SK-N-MC (cell line): ENCODE measurements at regions not wholly inside any gene's neighbourhood (a gene's known extent, or its start where the extent isn't known, plus 50 kb on each side); places are given as distances from the start of the nearest gene placed in this dataset.
A peak's percentile ranks its signal among the peaks of the same experiment; 100 is the strongest.

Experiments
- DNase-seq: peaks from one replicate; pipeline ENCODE4 v3.0.0-alpha.2; 2011; ENCODE audit warnings: low read depth, low spot score
- H3K27ac ChIP-seq: fragments of 200-600 bp; sonication (generic); 2 replicates; pipeline ENCODE4 v1.5.1; 2016; ENCODE audit warnings: mixed run types
- H3K36me3 ChIP-seq: fragments of 200-600 bp; sonication (generic); 2 replicates; pipeline ENCODE4 v1.6.1; 2017; ENCODE audit warnings: antibody characterized with exemption, low read length, mixed read lengths; ENCODE audit not compliant: insufficient read depth
- H3K4me3 ChIP-seq: fragments of 200-600 bp; sonication (generic); 2 replicates; pipeline ENCODE4 v1.5.1; 2016
- H3K9ac ChIP-seq: fragments of 200-600 bp; sonication (generic); 2 replicates; pipeline ENCODE4 v1.8.0; 2017; ENCODE audit warnings: mixed run types, mixed read lengths; ENCODE audit not compliant: insufficient read length
- H3K9me3 ChIP-seq: fragments of 200-600 bp; sonication (generic); 2 replicates; pipeline ENCODE4 v1.6.1; 2017; ENCODE audit warnings: low read depth, mild to moderate bottlenecking, antibody characterized with exemption, low read length, moderate library complexity, mixed read lengths
- EZH2 ChIP-seq: fragments of 200-600 bp; sonication (generic); IDR thresholded peaks from one replicate; pipeline ENCODE4 v1.6.1; 2017; ENCODE audit warnings: antibody characterized with exemption
- FOXP2 ChIP-seq: optimal IDR thresholded peaks from 2 replicates; pipeline ENCODE3; 2011; ENCODE audit warnings: mild to moderate bottlenecking, moderate library complexity; ENCODE audit not compliant: insufficient read depth; ENCODE audit errors: extremely low read length, control extremely low read depth
- POLR2AphosphoS5 ChIP-seq: IDR thresholded peaks from 2 replicates; pipeline ENCODE4 v1.6.1; 2012; ENCODE audit warnings: mild to moderate bottlenecking, low read depth, low read length, borderline replicate concordance

DNA sequence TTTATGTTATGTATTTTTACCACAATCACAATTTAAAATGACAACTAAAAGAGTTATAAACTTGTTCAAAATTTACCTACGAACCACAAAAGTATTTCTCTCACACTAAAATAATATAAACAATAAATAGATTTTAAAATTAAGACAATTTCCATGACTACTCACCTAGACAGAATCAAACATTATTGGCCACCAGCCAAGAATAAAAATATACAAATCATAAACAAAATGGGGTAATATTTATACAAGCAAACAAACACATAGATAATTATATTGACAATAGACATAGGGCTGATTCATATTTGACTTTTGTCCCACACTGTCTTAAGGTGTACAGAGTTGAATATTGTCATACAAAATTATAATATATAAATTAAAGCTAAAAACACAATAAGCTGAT is 119.6 kb upstream of the ZNF92 start:
- no peak for DNase-seq
- H3K36me3 ChIP-seq = no peaks in the 10 kb centered on the region
- no peak overlapping the region for H3K9ac ChIP-seq
- no peak overlapping the region for H3K27ac ChIP-seq
- no peak overlapping the region for H3K4me3 ChIP-seq
- H3K9me3 ChIP-seq = no peaks in the 10 kb centered on the region
- no peak for TF ChIP-seq EZH2
- no peak for TF ChIP-seq FOXP2
- TF ChIP-seq POLR2AphosphoS5 = no peak

DNA sequence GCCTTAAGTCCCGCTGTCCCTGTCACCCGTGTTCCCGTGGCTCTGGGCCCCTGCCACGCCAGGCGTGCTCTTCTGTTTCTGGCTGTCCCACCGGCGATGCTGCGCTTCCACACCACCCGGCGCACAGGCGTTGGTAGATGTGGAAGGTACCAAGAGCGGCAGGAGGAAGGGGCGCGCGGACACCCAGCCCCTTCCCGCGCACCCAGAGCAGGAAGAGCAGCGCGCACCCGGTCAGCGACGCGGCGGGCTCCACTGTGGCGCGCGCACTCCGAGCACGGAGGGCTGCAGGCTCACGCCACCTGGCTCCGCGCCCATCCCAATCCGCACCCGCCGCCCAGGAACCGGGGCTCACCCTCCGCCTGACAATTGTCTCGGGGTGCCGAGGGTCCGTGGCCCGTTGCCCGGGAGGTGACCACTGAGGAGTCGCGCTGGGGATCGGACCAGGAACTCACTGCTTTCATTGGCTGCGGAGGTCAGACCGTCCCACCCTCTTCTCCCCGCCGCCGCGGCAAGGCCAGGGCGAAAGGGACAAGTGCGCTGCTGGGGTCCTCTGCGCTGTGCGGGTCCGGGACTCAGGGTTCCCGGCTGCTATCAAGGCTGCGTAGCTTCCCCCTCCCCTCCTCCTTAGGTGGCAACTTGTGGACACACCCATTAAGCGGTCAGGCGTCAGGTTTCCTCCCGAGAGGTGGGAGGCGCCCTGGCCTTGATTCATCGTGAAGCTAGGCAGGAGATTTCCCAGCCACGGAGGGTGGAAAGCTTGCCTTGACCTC is 121.6 kb upstream of the ZNF92 start:
- DNase-seq = no peak
- Histone ChIP-seq H3K9ac (no peak overlapping the region), H3K36me3 (no peaks in the 10 kb centered on the region), H3K4me3 (peak overlapping the region; percentile 75), H3K9me3 (no peaks in the 10 kb centered on the region), H3K27ac (no peak overlapping the region)
- TF ChIP-seq EZH2 (no peak), POLR2AphosphoS5 (no peak), FOXP2 (no peak)

DNA sequence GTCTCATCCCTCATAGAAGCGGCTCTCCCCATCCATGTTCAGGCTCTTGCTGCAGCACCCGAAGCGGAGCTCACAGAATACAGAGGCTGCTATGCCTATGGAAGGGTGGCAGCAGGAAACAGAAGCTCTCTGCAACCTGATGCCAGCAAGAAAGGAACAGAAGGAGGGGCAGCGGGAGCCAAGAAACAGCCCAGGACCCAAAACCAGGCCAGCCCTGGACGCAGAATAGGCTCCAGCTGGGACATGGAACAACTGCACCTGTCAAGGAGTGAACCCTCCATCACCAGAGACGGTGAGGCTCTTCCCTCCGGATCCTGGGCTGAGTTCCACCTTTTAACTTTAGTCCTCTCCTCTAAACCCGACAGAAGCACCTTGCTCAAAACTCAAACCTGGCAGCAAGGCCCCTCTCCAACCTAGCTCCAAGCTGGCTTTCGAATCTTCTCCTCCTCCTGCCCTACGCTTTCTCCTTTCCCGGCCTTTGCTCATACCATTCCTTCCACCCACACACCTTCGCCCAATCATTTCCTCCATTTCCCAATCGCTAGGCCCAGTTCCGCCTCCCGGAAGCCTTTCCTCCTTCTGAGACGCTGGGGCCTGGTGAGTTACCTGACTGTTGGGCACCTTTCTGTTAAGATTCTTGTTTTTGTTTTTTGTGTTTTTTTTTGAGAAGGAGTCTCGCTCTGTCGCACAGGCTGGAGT is 122.8 kb upstream of the ZNF92 start:
- TF ChIP-seq FOXP2 (no peak), POLR2AphosphoS5 (no peak), EZH2 (no peak)
- H3K9me3 ChIP-seq = no peaks in the 10 kb centered on the region
- no peak overlapping the region for H3K27ac ChIP-seq
- no peak overlapping the region for H3K4me3 ChIP-seq
- DNase-seq = no peak
- no peak overlapping the region for H3K9ac ChIP-seq
- H3K36me3 ChIP-seq = no peaks in the 10 kb centered on the region

DNA sequence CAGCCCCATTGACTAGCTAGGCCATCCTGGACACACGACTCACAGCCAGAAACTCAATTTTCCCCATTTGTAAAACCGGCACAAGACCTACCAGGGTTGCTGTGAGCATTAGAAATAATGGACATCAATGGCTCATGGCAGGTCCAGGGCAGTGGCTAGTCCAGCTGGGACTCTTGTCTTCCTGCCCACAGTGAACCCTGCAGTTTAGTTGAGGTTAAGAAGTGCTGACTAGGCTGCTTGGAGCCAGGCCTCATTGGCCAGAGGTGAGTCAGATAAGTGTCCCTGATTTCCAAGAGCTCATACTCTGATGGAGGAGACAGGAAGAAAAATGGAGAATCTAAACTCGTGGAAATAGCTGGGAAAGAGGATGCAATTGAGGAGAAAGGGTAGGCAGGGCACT is 123.4 kb upstream of the ZNF92 start:
- Histone ChIP-seq H3K9ac (no peak overlapping the region), H3K4me3 (no peak overlapping the region)

DNA sequence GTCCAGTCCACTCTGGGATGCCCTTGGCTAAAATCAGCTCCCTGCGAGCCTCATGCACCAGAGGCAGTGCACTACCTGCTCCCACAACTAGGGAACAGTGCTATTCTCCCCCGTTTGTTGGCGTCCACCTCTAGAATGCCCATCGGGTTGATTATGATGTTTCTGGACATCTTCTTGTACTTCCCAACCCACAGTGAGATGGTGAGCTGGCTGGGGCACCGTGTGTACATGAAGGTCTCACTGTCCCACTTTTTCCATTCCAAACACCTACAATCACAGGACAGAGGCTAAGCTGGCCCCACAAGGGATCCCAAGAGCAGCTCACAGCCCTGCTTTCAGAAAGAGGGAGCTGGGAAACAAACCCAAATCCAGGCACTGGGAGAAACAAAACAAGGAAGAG is 126.2 kb upstream of the ZNF92 start:
- no peak for DNase-seq
- Histone ChIP-seq H3K36me3 (no peaks in the 10 kb centered on the region), H3K9ac (no peak overlapping the region), H3K27ac (no peak overlapping the region), H3K9me3 (no peaks in the 10 kb centered on the region), H3K4me3 (no peak overlapping the region)
- TF ChIP-seq EZH2 (no peak), FOXP2 (no peak), POLR2AphosphoS5 (no peak)

More for the DNA sequence above, 123.4 kb upstream of the ZNF92 start:
- Histone ChIP-seq H3K9me3 (no peaks in the 10 kb centered on the region), H3K36me3 (no peaks in the 10 kb centered on the region), H3K27ac (no peak overlapping the region)
- no peak for DNase-seq
- TF ChIP-seq FOXP2 = no peak
- no peak for TF ChIP-seq EZH2
- TF ChIP-seq POLR2AphosphoS5 = no peak

DNA sequence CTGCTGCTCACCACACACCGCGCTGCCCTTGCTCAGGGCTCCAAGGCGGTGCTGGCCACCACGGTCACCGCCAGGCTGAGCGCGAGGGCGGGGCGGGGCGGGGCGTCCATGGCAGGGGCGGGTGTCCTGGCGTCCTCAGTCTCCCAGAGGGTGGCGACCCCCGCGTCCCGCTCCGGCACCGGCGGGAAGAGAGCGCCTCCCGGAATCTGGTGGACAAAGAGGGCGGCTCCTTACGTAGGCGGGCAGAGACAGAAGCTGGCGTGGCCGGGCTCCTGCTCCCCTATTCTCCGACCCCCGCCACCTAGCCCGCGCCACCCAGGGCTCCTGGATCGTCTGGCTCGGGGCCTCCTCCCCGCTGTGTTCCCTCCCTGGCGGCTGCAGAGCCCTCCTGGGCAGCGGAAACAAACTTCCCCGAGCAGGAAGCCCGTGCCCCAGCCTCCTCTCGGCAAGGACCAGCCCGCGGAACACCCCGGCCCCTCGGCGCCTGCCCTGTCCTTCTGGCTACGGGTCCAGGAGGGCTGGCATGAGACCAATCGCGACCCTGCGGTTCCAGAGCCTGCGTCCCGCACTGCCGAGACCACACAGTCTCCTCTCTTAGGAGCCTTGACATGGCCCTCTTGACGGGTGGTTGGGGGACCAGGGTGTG is 133.8 kb upstream of the ZNF92 start:
- TF ChIP-seq POLR2AphosphoS5 = no peak
- no peak for TF ChIP-seq FOXP2
- no peak for TF ChIP-seq EZH2
- Histone ChIP-seq H3K9me3 (no peaks in the 10 kb centered on the region), H3K27ac (no peak overlapping the region), H3K4me3 (0 out of 2 replicates have a peak overlapping the region, but pooled peaks have one; percentile 14), H3K36me3 (no peaks in the 10 kb centered on the region), H3K9ac (no peak overlapping the region)
- DNase-seq = no peak

DNA sequence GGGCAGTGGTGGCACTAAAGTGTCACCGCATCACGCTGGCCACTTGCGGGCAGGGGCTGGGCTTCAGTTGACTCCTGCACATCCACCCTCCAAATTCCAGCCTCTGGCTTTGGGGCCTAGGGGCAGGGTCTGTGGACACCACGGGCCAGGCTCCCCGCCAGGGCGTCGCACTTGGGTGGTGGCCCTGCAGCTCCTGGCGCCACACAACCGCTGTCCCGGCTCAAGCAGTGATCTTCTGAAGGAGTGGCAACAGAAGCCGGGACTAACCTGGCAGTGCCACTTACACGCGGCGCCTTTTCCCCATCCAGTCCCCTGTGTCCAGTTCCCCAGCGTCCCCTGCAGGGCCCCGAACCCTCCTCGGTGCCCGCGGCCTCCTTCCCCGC is 134.3 kb upstream of the ZNF92 start:
- TF ChIP-seq EZH2 (no peak), POLR2AphosphoS5 (no peak), FOXP2 (no peak)
- DNase-seq = no peak
- Histone ChIP-seq H3K27ac (no peak overlapping the region), H3K9ac (no peak overlapping the region), H3K36me3 (no peaks in the 10 kb centered on the region), H3K9me3 (no peaks in the 10 kb centered on the region), H3K4me3 (no peak overlapping the region)

DNA sequence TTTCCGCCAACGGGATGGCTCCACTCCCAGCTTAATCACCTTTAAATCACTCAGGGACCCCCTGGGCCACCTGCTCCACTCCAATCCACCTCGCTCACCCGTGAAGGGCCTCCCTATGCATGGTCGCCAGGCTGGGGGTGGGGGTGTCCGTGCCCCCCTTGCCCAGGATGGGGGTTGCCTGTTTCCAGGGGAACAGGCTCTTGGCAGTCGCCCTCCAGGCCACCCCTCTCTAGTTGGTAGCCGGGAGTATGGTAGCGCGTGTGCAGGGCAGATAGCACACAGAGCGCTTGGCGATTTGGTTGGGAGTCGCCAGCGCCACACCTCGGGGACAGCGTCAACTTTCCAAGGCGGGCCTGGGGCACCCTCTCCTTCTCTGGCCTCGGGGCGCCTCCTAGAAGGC is 134.9 kb upstream of the ZNF92 start:
- Histone ChIP-seq H3K4me3 (no peak overlapping the region), H3K36me3 (no peaks in the 10 kb centered on the region)

More for the DNA sequence above, 134.9 kb upstream of the ZNF92 start:
- H3K27ac ChIP-seq = no peak overlapping the region
- H3K9me3 ChIP-seq = no peaks in the 10 kb centered on the region
- H3K9ac ChIP-seq = no peak overlapping the region
- DNase-seq = no peak
- TF ChIP-seq FOXP2 = no peak
- no peak for TF ChIP-seq POLR2AphosphoS5
- no peak for TF ChIP-seq EZH2
